Prostate gland (tissue), 2 donors: ENCODE measurements at regions not wholly inside any gene's neighbourhood (a gene's known extent, or its start where the extent isn't known, plus 50 kb on each side); places are given as distances from the start of the nearest gene placed in this dataset.

Experiments used
- DNase-seq: peaks from one replicate; pipeline ENCODE4 v3.0.0-alpha.2; 2019; ENCODE audit warnings: low spot score
- H3K27ac ChIP-seq, 2 donors: fragments of 200-600 bp; sonication (generic); 2 replicates each; pipeline ENCODE4 v1.5.1; 2017 to 2019
- H3K27me3 ChIP-seq: fragments of 200-600 bp; sonication (generic); replicated peaks from 2 replicates; pipeline ENCODE4 v1.5.1; 2019; ENCODE audit not compliant: insufficient read depth
- H3K36me3 ChIP-seq, 2 donors: fragments of 200-600 bp; sonication (generic); 1 replicate in 1 of 2; 2 replicates in 1 of 2; pipeline versions ENCODE4 v1.5.1 to v1.8.1; 2017 to 2019
- H3K4me1 ChIP-seq: fragments of 200-600 bp; sonication (generic); replicated peaks from 2 replicates; pipeline ENCODE4 v1.5.1; 2019
- H3K4me3 ChIP-seq, 2 donors: fragments of 200-600 bp; sonication (generic); 2 replicates each; pipeline ENCODE4 v1.5.1; 2017 to 2019
- H3K9me3 ChIP-seq: fragments of 200-600 bp; sonication (generic); 2 replicates; pipeline ENCODE4 v1.5.1; 2017
- CTCF ChIP-seq, 4 experiments: fragments of 200-600 bp in 2 of 4; fragments of 450-650 bp in 2 of 4; sonication (generic) in 2 of 4; IDR thresholded peaks; 1 replicate in 3 of 4; 2 replicates in 1 of 4; pipeline ENCODE4 v1.5.1; 2016 to 2019; ENCODE audit warnings: antibody characterized with exemption in 4 of 4, mild to moderate bottlenecking in 2 of 4, moderate library complexity in 2 of 4
- POLR2A ChIP-seq: fragments of 450-650 bp; IDR thresholded peaks from one replicate; pipeline ENCODE4 v1.6.1; 2016; ENCODE audit warnings: antibody characterized with exemption, mild to moderate bottlenecking
- POLR2AphosphoS5 ChIP-seq: sonication (generic); formaldehyde crosslinking; IDR thresholded peaks from one replicate; pipeline ENCODE4 v1.6.1; 2017; ENCODE audit warnings: antibody characterized with exemption
- WGBS: methylation state at CpG from one replicate; pipeline ENCODE4 v1.1.5; 2018; 5-methylcytosine and 5-hydroxymethylcytosine counted together
- intact Hi-C: fragments of 100-400 bp; cut with DNase I; formaldehyde crosslinking; loops from one replicate; pipeline ENCODE4 v1.14.2; 2022

- H3K4me1 ChIP-seq, result no peaks in the 10 kb centered on the region
- no peak overlapping the region for H3K4me3 ChIP-seq
- no peak overlapping the region for H3K27ac ChIP-seq
- TF ChIP-seq POLR2A (no peak), POLR2AphosphoS5 (no peak), CTCF (IDR thresholded peaks at IDR 0.05) (no peak)
- 91% methylated on average over 6 of the region's 6 CpGs for WGBS
- no peaks in the 10 kb centered on the region for H3K27me3 ChIP-seq
- no peaks in the 10 kb centered on the region for H3K36me3 ChIP-seq
- DNase-seq, result no peak
- H3K9me3 ChIP-seq, result no peaks in the 10 kb centered on the region
- intact Hi-C loops, result no loop called here
Observed at GRCh38 chr3:64392001-64392400, 166.7 kb upstream of the PRICKLE2 start.

GRCh38 chr3:64390893-64391292, 165.6 kb upstream of the PRICKLE2 start:
- H3K27ac ChIP-seq, result no peak overlapping the region
- H3K36me3 ChIP-seq, result no peaks in the 10 kb centered on the region
- DNase-seq, result no peak
- no peak overlapping the region for H3K4me3 ChIP-seq
- no peaks in the 10 kb centered on the region for H3K4me1 ChIP-seq
- intact Hi-C loops, result no loop called here
- no peaks in the 10 kb centered on the region for H3K9me3 ChIP-seq
- H3K27me3 ChIP-seq, result no peaks in the 10 kb centered on the region
- TF ChIP-seq POLR2A (no peak), CTCF (IDR thresholded peaks at IDR 0.05) (no peak), POLR2AphosphoS5 (no peak)

- H3K27ac ChIP-seq, result no peak overlapping the region
- no peak for DNase-seq
- no peak for TF ChIP-seq POLR2AphosphoS5
- no peak for TF ChIP-seq POLR2A
- TF ChIP-seq CTCF (IDR thresholded peaks at IDR 0.05), result no peak
- H3K27me3 ChIP-seq, result no peaks in the 10 kb centered on the region
- no peak overlapping the region for H3K4me3 ChIP-seq
- no peaks in the 10 kb centered on the region for H3K36me3 ChIP-seq
- H3K9me3 ChIP-seq, result no peaks in the 10 kb centered on the region
- WGBS, result 78% methylated on average over 4 of the region's 4 CpGs
- no peaks in the 10 kb centered on the region for H3K4me1 ChIP-seq
- intact Hi-C loops, result no loop called here
Observed at GRCh38 chr3:64388886-64389285, 163.6 kb upstream of the PRICKLE2 start.

GRCh38 chr3:64387688-64388087, 162.4 kb upstream of the PRICKLE2 start:
- 93% methylated on average over 4 of the region's 4 CpGs for WGBS
- no peak for TF ChIP-seq POLR2A
- no peak for TF ChIP-seq POLR2AphosphoS5
- no peak for TF ChIP-seq CTCF (IDR thresholded peaks at IDR 0.05)
- Histone ChIP-seq H3K27me3 (no peaks in the 10 kb centered on the region), H3K36me3 (no peaks in the 10 kb centered on the region), H3K4me1 (no peaks in the 10 kb centered on the region), H3K4me3 (no peak overlapping the region), H3K27ac (no peak overlapping the region), H3K9me3 (no peaks in the 10 kb centered on the region)
- intact Hi-C loops, result no loop called here
- DNase-seq, result no peak

GRCh38 chr3:64385277-64385676, 160.0 kb upstream of the PRICKLE2 start:
- Histone ChIP-seq H3K27ac (no peak overlapping the region), H3K36me3 (no peaks in the 10 kb centered on the region), H3K4me3 (no peak overlapping the region), H3K4me1 (no peaks in the 10 kb centered on the region), H3K27me3 (no peaks in the 10 kb centered on the region), H3K9me3 (no peaks in the 10 kb centered on the region)
- intact Hi-C loops, result no loop called here
- DNase-seq, result no peak
- 91% methylated on average over 5 of the region's 5 CpGs for WGBS
- no peak for TF ChIP-seq POLR2AphosphoS5
- no peak for TF ChIP-seq POLR2A
- no peak for TF ChIP-seq CTCF (IDR thresholded peaks at IDR 0.05)
